SK-N-DZ (cell line): ENCODE measurements at regions not wholly inside any gene's neighbourhood (a gene's known extent, or its start where the extent isn't known, plus 50 kb on each side); places are given as distances from the start of the nearest gene placed in this dataset.

Experiments used
- DNase-seq: peaks from one replicate; pipeline ENCODE4 v3.0.0-alpha.2; 2015; ENCODE audit warnings: low spot score

DNA sequence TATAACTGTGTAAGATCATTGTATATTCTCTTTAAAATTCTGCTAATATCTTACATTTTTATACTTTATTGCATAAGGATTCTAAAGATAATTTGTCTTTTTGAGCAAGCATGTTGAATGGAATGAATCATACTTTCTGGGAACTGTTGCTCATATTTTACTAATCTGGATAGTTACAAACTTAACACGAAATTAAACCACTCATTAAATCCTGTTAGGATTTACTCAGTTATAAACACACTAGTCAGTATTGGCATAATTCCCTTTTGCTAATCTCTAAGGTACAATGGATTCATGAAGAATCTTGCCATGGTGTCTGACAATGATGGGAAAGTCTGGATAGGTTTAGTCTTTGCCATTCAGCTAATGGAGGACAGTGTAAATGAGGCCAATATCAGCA lies 338.1 kb upstream of the SMC2 start:
- no peak for DNase-seq

DNA sequence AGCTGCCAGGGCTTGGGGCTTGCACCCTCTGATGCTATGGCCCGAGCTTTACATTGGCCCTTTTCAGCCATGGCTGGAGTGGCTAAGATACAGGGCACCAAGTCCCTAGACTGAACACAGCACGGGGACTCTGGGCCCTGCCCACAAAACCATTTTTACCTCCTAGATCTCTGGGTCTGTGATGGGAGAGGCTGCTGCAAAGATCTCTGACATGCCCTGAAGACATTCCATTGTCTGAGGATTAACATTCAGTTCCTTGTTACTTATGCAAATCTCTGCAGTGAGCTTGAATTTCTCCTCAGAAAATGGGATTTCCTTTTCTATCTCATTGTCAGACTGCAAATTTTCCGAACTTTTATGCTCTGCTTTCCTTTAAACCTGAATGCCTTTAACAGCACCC lies 337.0 kb upstream of the SMC2 start:
- no peak for DNase-seq

DNA sequence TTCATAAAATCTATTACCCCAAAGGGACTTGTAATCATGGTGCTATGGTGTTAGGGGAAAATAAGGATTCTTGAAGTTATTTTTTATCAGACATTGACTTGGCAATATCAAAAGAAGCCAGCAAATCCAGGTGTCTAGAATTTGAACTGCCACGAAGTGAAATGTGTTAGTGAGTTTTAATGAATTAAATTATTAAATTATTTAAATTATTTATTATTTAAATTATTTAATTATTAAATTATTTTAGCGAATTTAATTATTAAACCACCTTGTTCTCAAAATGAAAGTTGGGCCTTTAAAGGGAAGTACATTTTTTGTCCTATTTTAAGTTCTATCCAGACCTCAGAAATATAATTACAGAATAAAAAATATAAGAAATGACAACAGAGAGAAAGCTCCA lies 332.6 kb upstream of the SMC2 start:
- no peak for DNase-seq

DNA sequence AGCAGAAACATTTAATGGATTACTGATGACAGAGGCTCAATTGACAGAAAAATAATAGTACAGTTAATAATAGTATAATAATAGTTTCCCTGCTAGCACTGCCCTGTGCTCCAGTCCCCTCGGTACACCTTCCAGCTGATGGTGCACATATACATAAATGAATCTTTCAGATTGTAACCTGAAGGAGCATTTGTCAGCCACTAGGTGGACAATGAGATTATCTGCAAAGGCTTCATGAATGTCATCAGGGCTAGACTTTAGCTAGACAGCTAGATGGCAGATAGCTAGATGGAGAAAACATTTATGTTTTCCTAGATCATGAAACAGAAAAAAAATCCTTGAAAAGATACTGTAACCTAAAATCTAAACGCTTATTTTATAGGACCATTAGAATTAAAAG lies 304.4 kb upstream of the SMC2 start:
- no peak for DNase-seq

DNA sequence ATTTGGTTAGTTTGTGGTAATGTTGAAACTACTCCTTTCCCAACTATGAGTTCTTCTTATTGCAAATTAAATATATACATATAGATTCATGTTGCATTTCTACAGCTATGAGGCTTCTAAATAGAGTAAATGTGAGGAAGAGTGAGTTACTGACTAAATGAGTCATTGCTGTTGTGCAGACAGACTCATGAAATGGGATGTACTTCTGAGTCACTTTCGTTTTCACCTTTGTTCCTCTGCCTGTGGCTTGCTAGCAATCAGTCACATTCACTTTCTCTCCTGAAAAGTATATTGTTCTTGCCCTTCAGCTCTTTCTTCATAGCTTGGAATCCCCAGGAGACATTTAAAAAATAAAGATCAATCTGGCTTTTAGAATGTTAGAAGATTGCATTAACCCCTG lies 295.5 kb upstream of the SMC2 start:
- no peak for DNase-seq

DNA sequence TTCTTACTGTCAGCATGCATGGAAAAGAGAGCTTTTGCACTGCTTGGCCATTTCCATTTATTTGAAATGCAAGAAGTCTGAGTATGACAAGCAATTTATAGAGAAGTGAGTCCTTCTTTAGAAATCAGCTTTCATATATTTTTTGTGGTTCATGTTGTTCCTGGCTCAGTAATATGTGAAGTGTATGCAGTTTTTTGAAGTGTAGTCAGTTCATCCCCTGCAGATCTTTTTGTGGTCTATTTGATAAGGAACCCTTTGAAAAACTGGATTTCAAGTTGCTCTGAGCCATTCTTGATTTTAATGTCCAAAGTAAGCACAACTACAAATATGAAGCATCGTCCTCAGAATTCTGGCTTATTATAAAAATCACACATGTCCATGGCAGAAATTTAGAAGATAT lies 294.1 kb upstream of the SMC2 start:
- no peak for DNase-seq

DNA sequence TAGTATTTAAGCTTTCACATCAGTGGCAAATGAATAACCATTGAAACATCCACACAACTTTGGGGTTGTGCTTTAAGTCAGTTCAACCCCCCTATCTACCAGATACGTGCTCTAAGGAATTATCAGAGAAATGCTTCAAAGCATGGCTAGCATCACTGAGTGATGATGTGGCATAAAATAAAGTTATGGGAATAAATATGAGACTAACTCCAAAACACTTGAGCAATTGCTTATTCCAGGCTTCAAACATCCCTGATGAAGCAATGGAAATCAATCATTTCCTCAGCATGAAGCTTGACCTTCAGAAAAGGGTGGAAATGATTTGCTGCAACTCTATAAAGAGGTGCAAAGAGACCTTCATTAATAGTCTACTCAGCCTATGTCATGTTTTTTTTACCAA lies 292.0 kb upstream of the SMC2 start:
- no peak for DNase-seq

DNA sequence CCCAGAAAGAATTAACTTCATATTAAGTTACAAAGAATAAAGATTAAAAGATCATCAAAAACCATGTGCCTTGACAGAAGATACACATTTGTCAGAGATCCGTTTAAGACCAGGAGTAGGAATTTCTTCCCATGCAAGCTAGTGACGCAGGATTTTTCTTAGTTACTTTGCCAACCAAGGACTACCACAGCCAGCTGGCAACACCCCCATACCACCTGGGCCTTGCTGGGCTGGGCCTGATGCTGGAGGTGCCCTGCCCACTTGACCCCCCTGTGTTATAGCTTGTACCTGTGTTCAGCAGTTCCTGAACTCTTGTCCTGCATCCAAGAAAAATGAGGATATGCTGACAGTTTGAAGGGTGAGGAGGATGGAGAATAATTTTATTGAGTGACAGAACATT lies 290.9 kb upstream of the SMC2 start:
- no peak for DNase-seq

DNA sequence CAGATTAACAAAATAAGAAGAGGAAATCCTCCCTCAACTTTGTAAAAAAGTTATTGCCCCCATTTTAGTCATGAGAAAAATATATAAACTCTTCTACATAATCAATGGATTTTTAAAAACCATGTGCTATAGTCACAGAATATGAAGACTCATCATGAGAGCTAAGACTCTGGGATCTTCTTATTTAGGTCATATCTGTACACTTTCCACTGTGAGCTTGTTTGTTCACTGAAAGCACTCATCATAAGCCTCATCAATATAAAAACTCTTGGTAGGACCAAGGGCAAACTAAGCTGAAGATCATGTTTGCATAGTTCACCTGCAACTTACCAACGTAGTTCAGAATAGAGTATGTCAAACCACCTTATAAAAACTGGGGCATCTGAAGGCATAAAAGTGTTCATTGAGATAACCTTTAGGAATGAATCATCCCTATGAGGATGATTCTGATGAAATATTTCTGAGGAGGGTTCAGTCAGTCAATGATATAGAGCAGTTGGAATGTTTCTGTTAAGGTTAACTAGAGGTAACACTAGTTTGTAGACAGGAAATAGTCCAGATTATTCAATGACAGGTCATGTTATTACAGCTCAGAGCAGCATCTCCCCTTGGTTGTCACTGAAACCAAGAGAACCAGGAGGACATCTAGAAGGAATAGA lies 289.9 kb upstream of the SMC2 start:
- no peak for DNase-seq

DNA sequence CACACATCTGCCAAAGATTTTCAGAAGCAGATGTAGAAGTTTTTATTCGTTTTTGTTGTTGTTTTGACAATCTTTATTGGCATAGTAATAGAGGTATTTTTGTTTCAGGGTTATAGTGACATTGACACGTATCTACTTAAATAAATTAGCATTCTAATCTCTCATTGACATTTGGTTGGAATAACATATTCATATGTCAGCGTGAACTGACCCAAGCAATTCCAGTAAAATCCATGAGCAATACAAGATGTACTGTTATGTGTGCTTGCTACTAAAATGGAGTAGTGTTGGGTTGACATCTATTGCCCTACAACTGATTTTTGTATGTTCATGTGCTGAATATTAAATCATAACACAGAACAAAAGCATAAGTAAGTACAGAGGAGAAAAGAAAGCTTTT lies 284.4 kb upstream of the SMC2 start:
- no peak for DNase-seq

DNA sequence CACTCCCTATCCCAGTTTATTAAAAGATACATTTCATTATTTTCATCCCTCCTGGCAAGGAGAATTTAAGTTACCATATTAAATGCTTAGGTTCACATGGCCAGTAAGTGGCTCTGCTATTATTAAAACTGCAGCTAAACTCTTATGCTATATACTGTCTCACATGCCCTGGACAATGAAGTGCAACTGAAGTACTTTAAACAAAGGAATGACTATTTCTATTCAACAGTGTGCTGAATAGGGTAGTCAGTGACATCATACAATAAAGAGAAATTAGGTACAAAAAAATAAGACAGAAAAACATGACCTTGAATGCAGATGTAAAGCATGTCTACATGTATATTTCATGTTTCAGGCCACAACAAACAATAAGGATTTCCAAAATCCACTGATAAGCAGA lies 282.6 kb upstream of the SMC2 start:
- DNase-seq, result no peak

DNA sequence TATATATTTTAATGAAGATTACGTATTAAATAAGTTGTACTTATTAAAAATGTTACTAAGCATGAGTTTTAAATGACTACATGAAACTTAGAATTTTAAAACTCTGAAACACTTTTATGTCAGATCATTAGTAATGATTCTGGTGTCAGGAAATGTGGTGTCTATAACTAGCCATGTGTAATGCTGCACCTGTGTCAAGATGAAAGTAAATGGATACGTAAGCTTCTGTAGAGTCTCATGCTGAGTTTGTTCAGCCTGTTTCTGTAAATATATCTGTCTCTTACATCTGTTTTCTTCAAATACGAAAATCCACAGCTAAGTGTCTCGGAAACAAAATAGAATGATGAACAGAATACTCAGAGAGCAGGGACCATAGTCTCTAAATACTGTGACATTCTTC lies 278.0 kb upstream of the SMC2 start:
- no peak for DNase-seq

DNA sequence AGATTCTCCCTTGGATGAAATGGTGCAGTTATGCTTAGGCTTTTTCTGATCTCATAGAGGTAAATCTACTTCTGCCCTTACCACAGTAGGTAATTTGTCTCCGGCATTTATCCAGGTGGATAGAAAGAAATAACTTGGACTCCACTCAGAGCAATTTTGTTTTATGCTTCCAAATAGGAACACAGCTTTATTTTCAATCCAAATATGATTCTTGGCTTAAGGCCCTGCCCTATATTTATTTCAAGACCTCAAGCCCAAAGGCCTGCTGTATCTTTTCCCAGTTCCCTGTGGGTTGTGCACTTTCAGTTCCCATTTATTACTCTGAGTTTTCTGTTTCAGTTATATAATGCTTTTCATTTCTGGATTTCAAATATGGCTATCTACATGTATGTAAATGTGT lies 274.2 kb upstream of the SMC2 start:
- no peak for DNase-seq

DNA sequence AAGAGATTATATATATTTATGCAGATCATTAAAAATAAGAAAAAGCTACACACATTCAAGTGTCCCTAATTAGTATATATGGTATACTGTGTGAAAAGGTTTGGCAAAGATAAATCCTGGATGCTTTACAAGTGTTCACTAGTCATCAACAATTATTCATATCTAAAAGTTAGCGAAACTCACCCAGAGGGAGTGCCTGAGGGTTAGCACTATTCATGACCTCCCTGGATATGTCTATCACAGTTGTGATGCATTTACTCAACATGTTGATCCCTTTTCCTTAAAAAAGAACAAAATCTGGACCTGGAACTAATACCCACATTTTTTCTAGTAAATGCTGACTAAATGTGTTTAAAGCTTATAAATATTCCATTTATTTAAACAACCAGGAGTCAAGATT lies 273.0 kb upstream of the SMC2 start:
- DNase-seq, result no peak

DNA sequence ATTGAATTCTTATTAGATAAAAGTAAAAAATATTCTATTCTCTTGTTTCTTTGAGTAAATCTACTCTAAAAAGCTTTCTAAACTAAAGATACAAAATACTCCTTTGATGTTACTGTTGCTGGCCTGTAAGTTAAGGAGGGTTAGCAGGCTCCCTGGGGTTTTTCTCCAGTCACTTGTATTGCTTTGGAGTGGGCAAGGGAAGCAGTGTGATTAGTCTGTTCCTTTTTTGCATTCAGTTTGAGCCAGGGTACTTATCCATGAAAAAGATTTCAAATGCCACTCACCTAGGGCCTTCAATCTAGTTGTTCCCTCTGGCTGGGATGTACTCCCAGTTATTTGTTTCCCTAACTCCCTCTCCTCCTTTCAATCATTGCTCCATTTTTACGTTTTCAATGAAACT lies 256.2 kb upstream of the SMC2 start:
- DNase-seq, result no peak

DNA sequence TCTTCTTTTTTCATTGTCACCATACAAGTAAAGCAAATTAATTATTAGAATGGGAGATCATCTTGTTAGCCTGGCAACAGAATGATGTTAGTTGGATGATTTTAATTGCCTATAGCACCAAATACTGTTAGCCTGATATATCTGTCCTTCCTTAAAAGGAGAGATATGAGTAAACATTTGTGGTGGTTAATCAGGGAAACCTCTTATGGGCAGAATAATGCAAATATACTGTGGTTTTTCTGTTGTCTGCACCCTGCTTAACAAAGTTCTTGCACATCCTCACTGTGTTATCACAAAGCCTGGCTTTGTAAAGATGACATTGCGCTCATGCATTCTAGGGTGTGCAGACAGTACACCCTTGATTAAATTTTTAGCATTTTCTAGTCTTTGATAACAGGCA lies 254.9 kb upstream of the SMC2 start:
- no peak for DNase-seq

DNA sequence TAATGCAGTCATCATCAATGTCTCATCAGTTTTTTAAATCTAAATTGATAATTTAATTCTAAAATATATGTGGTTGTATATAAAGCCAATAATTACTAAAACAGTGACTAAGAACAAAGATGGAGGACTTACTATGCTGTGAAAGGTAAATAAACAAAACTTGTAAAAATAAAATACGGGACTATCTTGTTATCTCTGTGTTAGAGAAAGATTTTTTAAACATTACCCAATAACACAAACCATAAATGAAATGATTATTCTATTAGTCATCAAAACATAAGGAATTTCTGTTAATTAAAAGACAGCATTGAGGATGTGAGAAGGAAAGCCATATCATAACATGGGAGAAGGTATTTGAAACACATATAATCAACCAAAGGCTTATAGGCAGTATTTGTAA lies 226.2 kb upstream of the SMC2 start:
- no peak for DNase-seq

DNA sequence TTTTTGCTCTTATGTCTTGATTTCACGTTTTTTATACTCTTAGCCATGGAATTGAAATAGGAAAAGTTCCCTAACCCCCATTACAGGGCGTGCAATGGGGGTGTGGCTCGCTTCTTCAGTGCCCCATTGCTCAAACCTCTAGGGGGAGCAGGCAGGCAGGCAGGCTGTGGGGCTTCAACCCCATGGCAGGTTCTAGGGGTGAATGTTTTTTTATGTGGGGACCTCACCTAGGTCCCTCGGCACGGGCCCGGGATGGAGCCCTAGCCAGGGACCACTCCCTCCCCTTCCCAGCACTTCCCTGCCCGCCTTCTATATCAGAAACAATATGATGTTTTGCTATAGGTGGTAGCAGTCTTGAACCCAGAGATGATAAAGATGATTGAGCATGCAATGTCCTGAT lies 221.3 kb upstream of the SMC2 start:
- no peak for DNase-seq

DNA sequence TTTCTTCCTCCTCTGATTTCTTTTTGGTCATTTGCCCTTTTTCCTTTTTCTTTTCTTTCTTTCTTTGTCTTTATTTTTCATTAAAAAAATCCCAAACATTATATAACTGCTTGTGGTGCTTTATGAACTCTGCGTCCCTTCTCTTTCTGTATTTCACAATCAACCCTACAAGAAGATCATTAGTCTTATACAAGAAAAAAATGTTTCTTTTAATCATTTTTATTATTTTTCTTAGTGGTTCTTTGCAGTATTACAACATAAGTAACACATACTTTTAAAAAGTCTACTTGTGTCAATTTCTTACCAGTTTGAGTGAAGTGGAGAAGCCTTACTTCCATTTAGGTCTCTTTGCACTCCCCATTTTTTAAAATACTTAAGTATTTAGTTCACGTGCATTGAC lies 212.7 kb upstream of the SMC2 start:
- no peak for DNase-seq

DNA sequence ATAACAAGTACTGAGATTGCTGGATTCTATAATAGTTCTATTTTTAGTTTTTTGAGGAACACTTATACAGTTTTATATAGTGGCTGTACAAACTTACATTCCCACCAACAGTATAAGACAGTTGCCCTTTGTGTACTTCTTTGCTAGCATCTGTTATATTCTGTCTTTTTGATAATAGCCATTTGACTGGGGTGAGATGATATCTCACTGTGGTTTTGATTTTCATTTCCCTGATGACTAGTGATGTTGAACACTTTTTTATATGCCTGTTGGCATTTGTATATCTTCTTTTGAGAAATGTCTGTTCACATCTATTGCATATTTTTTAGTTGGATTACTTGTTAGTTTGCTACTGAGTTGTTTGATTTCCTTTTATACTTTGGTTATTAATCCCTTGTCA lies 204.1 kb upstream of the SMC2 start:
- DNase-seq, result no peak

DNA sequence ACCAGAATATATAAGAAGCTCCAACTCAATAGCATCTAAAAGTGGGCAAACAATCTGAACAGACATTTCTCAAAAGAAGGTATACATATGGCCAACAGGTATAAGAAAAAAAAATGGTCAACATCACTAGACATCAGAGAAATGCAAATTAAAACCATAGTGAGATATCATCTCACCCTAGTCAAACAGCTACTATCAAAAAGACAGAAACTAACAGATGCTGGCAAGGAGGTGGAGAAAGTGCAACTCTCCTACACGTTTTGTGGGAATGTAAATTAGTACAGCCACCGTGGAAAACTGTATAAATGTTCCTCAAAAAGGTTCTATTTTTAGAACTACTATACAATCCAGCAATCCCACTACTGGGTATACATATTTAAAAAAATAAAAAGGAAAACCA lies 199.9 kb upstream of the SMC2 start:
- DNase-seq, result no peak

DNA sequence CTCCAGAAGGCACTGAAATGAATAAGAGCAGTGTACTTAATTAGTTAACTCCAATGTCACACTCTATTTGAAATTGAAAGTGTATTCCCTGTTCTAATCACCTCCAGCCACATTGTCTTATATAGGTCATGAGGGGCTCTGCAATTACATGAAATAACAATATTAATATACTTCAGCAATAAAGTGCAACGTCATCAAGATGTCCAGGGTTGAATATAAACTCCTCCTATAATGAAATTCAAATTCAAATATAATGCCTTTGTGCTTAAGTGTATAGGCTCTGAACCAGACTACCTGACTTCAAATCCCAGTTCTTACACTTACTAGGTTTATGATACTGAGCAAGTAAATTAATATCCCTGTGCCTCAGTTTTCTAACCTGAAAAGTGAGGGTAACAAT lies 195.6 kb upstream of the SMC2 start:
- DNase-seq, result no peak

DNA sequence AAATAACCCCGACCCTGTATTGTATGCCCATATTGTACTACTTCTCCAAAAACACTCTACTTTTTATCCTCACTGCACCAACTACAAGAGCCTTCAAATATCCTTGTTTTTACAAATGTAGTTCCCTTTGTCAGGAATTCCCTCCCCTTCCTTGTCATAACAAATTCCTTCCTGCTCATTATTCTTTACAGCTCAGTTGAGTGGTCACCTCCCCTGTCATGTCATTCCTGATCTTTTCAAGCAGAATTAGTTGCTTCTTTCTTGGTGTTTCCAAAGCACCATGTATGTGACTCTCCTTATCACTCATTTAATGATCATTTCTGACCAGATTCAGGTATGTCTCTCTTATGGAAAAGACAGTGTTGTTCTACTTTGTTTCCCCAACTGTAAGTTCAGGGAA lies 194.2 kb upstream of the SMC2 start:
- DNase-seq, result no peak

DNA sequence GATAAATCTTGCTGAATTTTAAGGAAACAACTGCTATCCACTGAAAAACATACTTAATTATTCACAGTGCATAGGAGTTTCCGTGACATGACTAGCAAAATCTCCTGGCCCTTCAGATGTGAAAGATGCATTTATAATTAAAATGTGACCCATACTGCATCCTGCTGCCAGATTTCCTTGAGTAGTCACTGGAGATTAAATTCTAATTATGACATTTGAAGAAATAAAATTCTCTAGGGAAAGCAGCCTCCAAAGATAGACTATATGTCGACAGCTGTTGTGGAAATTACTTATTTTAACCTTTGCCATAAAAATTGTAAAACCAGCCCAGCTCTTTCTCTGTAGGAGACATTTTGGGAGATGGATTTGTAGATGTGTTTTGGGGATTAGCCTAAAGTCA lies 193.6 kb upstream of the SMC2 start:
- no peak for DNase-seq

DNA sequence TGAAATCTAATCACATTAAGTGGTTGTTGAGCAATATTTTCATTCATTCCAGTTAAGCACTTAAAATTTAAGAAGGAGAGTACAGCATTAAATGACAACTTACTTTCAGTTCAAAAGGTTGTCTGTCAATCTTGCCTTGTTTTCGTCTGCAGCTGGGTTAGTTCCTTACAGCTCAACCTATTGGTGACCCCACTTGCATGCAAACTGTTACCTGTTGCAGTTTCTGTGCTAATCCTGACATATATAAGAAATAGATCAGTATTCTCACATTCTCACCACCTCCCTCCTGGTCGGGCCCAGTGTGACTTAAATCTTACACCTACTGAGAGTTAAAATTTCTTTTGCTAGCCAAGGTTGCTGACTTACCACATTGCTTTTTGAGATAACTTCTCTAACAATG lies 191.8 kb upstream of the SMC2 start:
- DNase-seq, result no peak
